Sigmoid colon (tissue), 4 donors: ENCODE measurements at regions not wholly inside any gene's neighbourhood (a gene's known extent, or its start where the extent isn't known, plus 50 kb on each side); places are given as distances from the start of the nearest gene placed in this dataset.

Experiments
- CTCF ChIP-seq, 4 experiments: fragments of 450-650 bp in 3 of 4; fragments of 200-600 bp in 1 of 4; IDR thresholded peaks; one replicate each; pipeline ENCODE4 v1.5.1; 2016 to 2019; ENCODE audit warnings: antibody characterized with exemption in 4 of 4, mild to moderate bottlenecking in 3 of 4, moderate library complexity in 2 of 4
- POLR2A ChIP-seq, 2 donors: fragments of 450-650 bp; IDR thresholded peaks; one replicate each; pipeline ENCODE4 v1.6.1; 2016; ENCODE audit warnings: antibody characterized with exemption in 2 of 2, mild to moderate bottlenecking in 2 of 2, moderate library complexity in 2 of 2
- POLR2AphosphoS5 ChIP-seq, 4 donors: sonication (generic); formaldehyde crosslinking; IDR thresholded peaks; one replicate each; pipeline ENCODE4 v1.6.1; 2017; ENCODE audit warnings: antibody characterized with exemption in 4 of 4

- TF ChIP-seq CTCF (IDR thresholded peaks at IDR 0.05) (no peak), POLR2A (IDR thresholded peaks at IDR 0.05) (no peak), POLR2AphosphoS5 (IDR thresholded peaks at IDR 0.05) (no peak)
These were observed 53.1 kb upstream of the TULP4 start for GRCh38 chr6:158259136-158259535.
